ENCODE measurements at regions not wholly inside any gene's neighbourhood (a gene's known extent, or its start where the extent isn't known, plus 50 kb on each side); places are given as distances from the start of the nearest gene placed in this dataset.

GRCh38 chr18:34639687-34640086, 70.4 kb upstream of the DTNA start:
- in situ Hi-C loops (cut with HindIII; ENCODE audit: low sequenced_read_pairs), result no loop called here
- no peak overlapping the region for H3K4me3 ChIP-seq (ENCODE audit: low read depth, low read length)
- DNase-seq (ENCODE audit: low read depth), result no peak
- TF ChIP-seq CTCF (IDR thresholded peaks at IDR 0.05; ENCODE audit: low read depth, low read length, missing control alignments), result no peak

GRCh38 chr18:34640276-34640675, 69.8 kb upstream of the DTNA start:
- no peak for TF ChIP-seq CTCF (IDR thresholded peaks at IDR 0.05; ENCODE audit: low read depth, low read length, missing control alignments)
- no peak overlapping the region for H3K4me3 ChIP-seq (ENCODE audit: low read depth, low read length)
- DNase-seq (ENCODE audit: low read depth), result no peak
- in situ Hi-C loops (cut with HindIII; ENCODE audit: low sequenced_read_pairs), result no loop called here

GRCh38 chr18:34643989-34644388, 66.1 kb upstream of the DTNA start:
- no peak for TF ChIP-seq CTCF (IDR thresholded peaks at IDR 0.05; ENCODE audit: low read depth, low read length, missing control alignments)
- no peak overlapping the region for H3K4me3 ChIP-seq (ENCODE audit: low read depth, low read length)
- DNase-seq (ENCODE audit: low read depth), result no peak
- in situ Hi-C loops (cut with HindIII; ENCODE audit: low sequenced_read_pairs), result no loop called here

GRCh38 chr18:34647251-34647650, 62.8 kb upstream of the DTNA start:
- no peak for DNase-seq (ENCODE audit: low read depth)
- no peak overlapping the region for H3K4me3 ChIP-seq (ENCODE audit: low read depth, low read length)
- in situ Hi-C loops (cut with HindIII; ENCODE audit: low sequenced_read_pairs), result no loop called here
- TF ChIP-seq CTCF (IDR thresholded peaks at IDR 0.05; ENCODE audit: low read depth, low read length, missing control alignments), result no peak

- no peak for TF ChIP-seq CTCF (IDR thresholded peaks at IDR 0.05; ENCODE audit: low read depth, low read length, missing control alignments)
- in situ Hi-C loops (cut with HindIII; ENCODE audit: low sequenced_read_pairs), result no loop called here
- no peak overlapping the region for H3K4me3 ChIP-seq (ENCODE audit: low read depth, low read length)
- no peak for DNase-seq (ENCODE audit: low read depth)
Observed at GRCh38 chr18:34648269-34648985, 61.7 kb upstream of the DTNA start.

GRCh38 chr18:34649080-34649479, 61.0 kb upstream of the DTNA start:
- no peak for DNase-seq (ENCODE audit: low read depth)
- no peak for TF ChIP-seq CTCF (IDR thresholded peaks at IDR 0.05; ENCODE audit: low read depth, low read length, missing control alignments)
- H3K4me3 ChIP-seq (ENCODE audit: low read depth, low read length), result no peak overlapping the region
- in situ Hi-C loops (cut with HindIII; ENCODE audit: low sequenced_read_pairs), result no loop called here

All from astrocyte of the cerebellum (primary cell).